ENCODE measurements at regions not wholly inside any gene's neighbourhood (a gene's known extent, or its start where the extent isn't known, plus 50 kb on each side); places are given as distances from the start of the nearest gene placed in this dataset.

DNA sequence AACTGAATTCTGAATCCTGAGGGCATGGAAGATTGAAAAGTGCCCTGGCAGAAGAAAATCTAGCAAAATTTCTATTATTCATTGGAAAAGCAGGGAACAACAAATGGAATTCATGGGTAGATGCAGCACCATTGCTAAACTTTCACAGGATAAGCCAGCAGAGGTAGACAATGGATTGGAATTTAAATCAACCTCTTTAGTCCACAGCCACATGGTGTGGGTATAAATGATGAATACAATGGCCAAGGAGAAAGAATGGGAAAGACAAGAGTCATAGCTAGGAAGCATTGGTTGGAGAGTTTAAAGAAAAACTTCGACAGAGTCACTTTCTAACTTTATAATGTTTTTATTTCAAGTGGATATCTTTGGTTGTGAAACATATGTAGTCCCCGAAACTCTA, 332.8 kb upstream of the PUDP start:
- Histone ChIP-seq H4K20me1 (ENCODE audit: insufficient read depth, low read length) (no peaks in the 10 kb centered on the region), H3K9ac (ENCODE audit: insufficient read depth, low read depth, low read length) (no peak overlapping the region), H3K4me2 (ENCODE audit: low read depth, low read length) (no peak overlapping the region), H2AFZ (ENCODE audit: low read length) (no peak overlapping the region), H3K27me3 (ENCODE audit: control insufficient read depth in 1 of 2, insufficient read depth in 2 of 2, low read length in 2 of 2) (no peaks in the 10 kb centered on the region), H3K4me1 (ENCODE audit: insufficient read depth, low read length) (no peaks in the 10 kb centered on the region), H3K4me3 (replicated peaks in 1 of 3; ENCODE audit: insufficient read depth in 1 of 3, low read depth in 2 of 3, low read length in 3 of 3) (no peak overlapping the region), H3K36me3 (replicated peaks in 1 of 2; ENCODE audit: control insufficient read depth in 1 of 2, insufficient read depth in 2 of 2, low read length in 2 of 2) (no peaks in the 10 kb centered on the region), H3K79me2 (ENCODE audit: insufficient read depth, low read length) (no peaks in the 10 kb centered on the region), H3K9me3 (ENCODE audit: low read length) (no peaks in the 10 kb centered on the region), H3K27ac (ENCODE audit: extremely low read length, insufficient read depth, low read length) (no peak overlapping the region)
- ChIA-PET CTCF (ENCODE audit: low intra/inter-chr PET ratio, low total read pairs) (no interaction called here), POLR2A (no interaction called here)
- WGBS (ENCODE audit: low lambda C conversion rate), result 15% methylated on average over 2 of the region's 2 CpGs
- TF ChIP-seq ZNF768 (CRISPR knock-in tag; IDR thresholded peaks at IDR 0.05) (no peak), RERE (CRISPR knock-in tag; IDR thresholded peaks at IDR 0.05; ENCODE audit: low read depth) (no peak), ZNF550 (CRISPR knock-in tag; IDR thresholded peaks at IDR 0.05; ENCODE audit: borderline replicate concordance) (no peak), CAMTA2 (CRISPR knock-in tag; IDR thresholded peaks at IDR 0.05; ENCODE audit: borderline replicate concordance) (no peak)
- no peak for DNase-seq (ENCODE audit: low spot score)
- no TSS peak for BruUV-seq (replicated peaks)
- no peak for FAIRE-seq
- no peak for ATAC-seq
- in situ Hi-C loops (cut with HindIII; ENCODE audit: extremely low pct_ligation_motif_present, low pct_unique_long_range_greater_than_20kb) (no loop called here), intact Hi-C loops (cut with micrococcal nuclease; ENCODE audit: unreplicated experiment) (no loop called here)

Data from HepG2 (cell line).